Astrocyte (in vitro differentiated cells and primary cell): ENCODE measurements at regions not wholly inside any gene's neighbourhood (a gene's known extent, or its start where the extent isn't known, plus 50 kb on each side); places are given as distances from the start of the nearest gene placed in this dataset.

Source experiments
- EZH2 ChIP-seq: IDR thresholded peaks from 2 replicates; pipeline ENCODE4 v1.6.1; 2012; ENCODE audit warnings: mild to moderate bottlenecking, low read length, inconsistent platforms; ENCODE audit not compliant: insufficient read depth
- TF ChIP-seq, protein P1 (sequence below): IDR thresholded peaks from 2 replicates; pipeline ENCODE4 v1.5.1; 2011; ENCODE audit warnings: low read depth, mild to moderate bottlenecking, inconsistent platforms, low read length, moderate library complexity; ENCODE audit not compliant: insufficient read depth

DNA sequence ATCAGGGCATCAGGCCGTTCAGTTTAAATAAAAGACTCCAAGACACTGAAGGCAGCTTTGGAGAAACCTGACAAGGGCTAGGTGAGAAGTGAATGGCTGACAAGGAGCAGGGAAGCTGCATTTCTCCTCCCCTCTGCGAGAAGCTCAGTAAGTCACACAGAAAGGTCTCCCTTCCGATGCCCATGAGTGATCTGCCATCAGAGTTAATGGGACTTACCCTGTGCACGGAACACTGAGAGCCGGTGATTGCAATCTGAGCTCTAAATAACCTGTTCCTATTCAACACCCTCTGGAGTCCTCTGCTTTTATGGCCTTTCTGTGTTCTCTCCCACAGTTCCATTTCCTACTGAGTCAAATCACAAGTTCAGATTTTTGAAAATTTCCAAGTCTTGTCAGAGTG is 322.2 kb upstream of the MYT1L start:
- TF ChIP-seq, protein P1, sequence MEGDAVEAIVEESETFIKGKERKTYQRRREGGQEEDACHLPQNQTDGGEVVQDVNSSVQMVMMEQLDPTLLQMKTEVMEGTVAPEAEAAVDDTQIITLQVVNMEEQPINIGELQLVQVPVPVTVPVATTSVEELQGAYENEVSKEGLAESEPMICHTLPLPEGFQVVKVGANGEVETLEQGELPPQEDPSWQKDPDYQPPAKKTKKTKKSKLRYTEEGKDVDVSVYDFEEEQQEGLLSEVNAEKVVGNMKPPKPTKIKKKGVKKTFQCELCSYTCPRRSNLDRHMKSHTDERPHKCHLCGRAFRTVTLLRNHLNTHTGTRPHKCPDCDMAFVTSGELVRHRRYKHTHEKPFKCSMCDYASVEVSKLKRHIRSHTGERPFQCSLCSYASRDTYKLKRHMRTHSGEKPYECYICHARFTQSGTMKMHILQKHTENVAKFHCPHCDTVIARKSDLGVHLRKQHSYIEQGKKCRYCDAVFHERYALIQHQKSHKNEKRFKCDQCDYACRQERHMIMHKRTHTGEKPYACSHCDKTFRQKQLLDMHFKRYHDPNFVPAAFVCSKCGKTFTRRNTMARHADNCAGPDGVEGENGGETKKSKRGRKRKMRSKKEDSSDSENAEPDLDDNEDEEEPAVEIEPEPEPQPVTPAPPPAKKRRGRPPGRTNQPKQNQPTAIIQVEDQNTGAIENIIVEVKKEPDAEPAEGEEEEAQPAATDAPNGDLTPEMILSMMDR = no peak
- TF ChIP-seq EZH2 = no peak
